OCI-LY3 (cell line): ENCODE measurements at regions not wholly inside any gene's neighbourhood (a gene's known extent, or its start where the extent isn't known, plus 50 kb on each side); places are given as distances from the start of the nearest gene placed in this dataset.

ENCODE experiments used
- CTCF ChIP-seq: fragments of 200-600, 300-600 bp; sonication (generic); IDR thresholded peaks from 2 replicates; pipeline ENCODE4 v1.5.1; 2014; ENCODE audit warnings: antibody characterized with exemption, low read length, low read depth
- EZH2phosphoT487 ChIP-seq: fragments of 200-600 bp; shearing (Covaris generic); IDR thresholded peaks from 2 replicates; pipeline ENCODE4 v1.6.1; 2018; ENCODE audit warnings: antibody characterized with exemption, mixed run types, low read depth

GRCh38 chr2:48126162-48126561 is 188.3 kb upstream of the FOXN2 start:
- TF ChIP-seq CTCF (no peak), EZH2phosphoT487 (no peak)
